T-cell (primary cell): ENCODE measurements at regions not wholly inside any gene's neighbourhood (a gene's known extent, or its start where the extent isn't known, plus 50 kb on each side); places are given as distances from the start of the nearest gene placed in this dataset.
"Not testable (repeated sequence)": the region's sequence is repeated elsewhere in the genome, so short reads cannot be mapped to it uniquely, and the experiment has no call there.

Source experiments
- ATAC-seq, 4 experiments: fragments of 200-7000 bp in 3 of 4; fragments of 150-1000 bp in 1 of 4; cut with Tn5 transposase; replicated peaks in 1 of 4; 1 replicate in 3 of 4; 2 replicates in 1 of 4; pipeline ENCODE4 v1.10.0; 2021; ENCODE audit warnings: moderate library complexity in 3 of 4, mild to moderate bottlenecking in 2 of 4, moderate number of reproducible peaks in 1 of 4
- CTCF ChIA-PET, 2 donors: fragments of 300-600 bp; sonication (Branson Sonifier 250); formaldehyde crosslinking; loops; one replicate each; lab custom pipeline; 2022; ENCODE audit warnings: antibody characterized with exemption in 2 of 2; lab: Charles Lee
- POLR2A ChIA-PET, 2 donors: fragments of 300-600 bp; sonication (Branson Sonifier 250); formaldehyde crosslinking; loops; one replicate each; lab custom pipeline; 2022; ENCODE audit warnings: antibody characterized with exemption in 2 of 2; lab: Charles Lee
- DNase-seq, 35 experiments: peaks; one replicate each; pipeline versions ENCODE4 v3.0.0 to v3.0.0-alpha.2; 2013 to 2023
- H3K27ac ChIP-seq: one replicate; pipeline ENCODE4 v1.5.1; 2013; ENCODE audit warnings: low read length
- H3K27me3 ChIP-seq, 2 experiments: replicated peaks in 1 of 2; 1 replicate in 1 of 2; 2 replicates in 1 of 2; pipeline versions ENCODE4 v1.6.1 to v1.7.0; 2013; ENCODE audit warnings: low read length in 1 of 2, mixed read lengths in 1 of 2; ENCODE audit not compliant: control insufficient read depth in 2 of 2, insufficient read depth in 2 of 2; ENCODE audit errors: extremely low read depth in 1 of 2
- H3K36me3 ChIP-seq, 2 donors: 1 replicate in 1 of 2; 2 replicates in 1 of 2; pipeline versions ENCODE4 v1.6.1 to v1.7.0; 2013; ENCODE audit warnings: low read length in 1 of 2; ENCODE audit not compliant: control insufficient read depth in 2 of 2, insufficient read depth in 1 of 2; ENCODE audit errors: extremely low read depth in 1 of 2
- H3K4me1 ChIP-seq, 2 experiments: 1 replicate in 1 of 2; 2 replicates in 1 of 2; pipeline versions ENCODE4 v1.6.1 to v1.7.0; 2013; ENCODE audit warnings: low read length in 2 of 2, mixed read lengths in 1 of 2; ENCODE audit not compliant: insufficient read depth in 2 of 2, control insufficient read depth in 1 of 2; ENCODE audit errors: extremely low read depth in 1 of 2
- H3K4me3 ChIP-seq, 2 donors: 1 replicate in 1 of 2; 2 replicates in 1 of 2; pipeline versions ENCODE4 v1.5.1 to v1.7.0; 2013; ENCODE audit warnings: mild to moderate bottlenecking in 2 of 2, low read length in 1 of 2, moderate library complexity in 1 of 2; ENCODE audit not compliant: control insufficient read depth in 1 of 2; ENCODE audit errors: extremely low read depth in 1 of 2
- H3K9me3 ChIP-seq: 2 replicates; pipeline ENCODE4 v1.7.0; 2013
- H3K27ac Mint-ChIP-seq, 2 donors: one replicate each; pipeline ENCODE4 v1.8.0; 2020 to 2021; ENCODE audit warnings: mild to moderate bottlenecking in 2 of 2, mixed read lengths in 2 of 2
- H3K27me3 Mint-ChIP-seq, 2 donors: one replicate each; pipeline ENCODE4 v1.8.0; 2021 to 2022; ENCODE audit warnings: mixed read lengths in 2 of 2
- H3K36me3 Mint-ChIP-seq: one replicate; pipeline ENCODE4 v1.8.0; 2021; ENCODE audit warnings: mixed read lengths
- H3K4me1 Mint-ChIP-seq, 3 donors: one replicate each; pipeline ENCODE4 v1.8.0; 2020 to 2022; ENCODE audit warnings: mixed read lengths in 3 of 3, mild to moderate bottlenecking in 1 of 3
- H3K4me3 Mint-ChIP-seq, 3 donors: one replicate each; pipeline ENCODE4 v1.8.0; 2020 to 2022; ENCODE audit warnings: mild to moderate bottlenecking in 3 of 3, mixed read lengths in 3 of 3, moderate library complexity in 3 of 3
- H3K9me3 Mint-ChIP-seq, 3 donors: one replicate each; pipeline ENCODE4 v1.8.0; 2020 to 2022; ENCODE audit warnings: mixed read lengths in 3 of 3
- WGBS: methylation state at CpG from one replicate; pipeline ENCODE4 v1.1.5; 2013; ENCODE audit warnings: missing lambda C conversion rate; ENCODE audit not compliant: insufficient coverage; 5-methylcytosine and 5-hydroxymethylcytosine counted together

GRCh38 chr2:67616749-67617148 lies 219.6 kb downstream of the ETAA1 start:
- Histone ChIP-seq H3K4me3 (no peak overlapping the region), H3K27me3 (no peaks in the 10 kb centered on the region), H3K9me3 (no peaks in the 10 kb centered on the region), H3K27ac (no peak overlapping the region), H3K4me1 (no peaks in the 10 kb centered on the region), H3K36me3 (no peaks in the 10 kb centered on the region)
- H3K4me3 Mint-ChIP-seq, result no peak overlapping the region
- ATAC-seq, result no peak
- H3K4me1 Mint-ChIP-seq, result no peaks in the 10 kb centered on the region
- 20% methylated on average over 1 of the region's 1 CpG for WGBS
- CTCF ChIA-PET, result no interaction called here
- no peak overlapping the region for H3K27ac Mint-ChIP-seq
- DNase-seq, result no peak
- no peaks in the 10 kb centered on the region for H3K36me3 Mint-ChIP-seq
- no peaks in the 10 kb centered on the region for H3K9me3 Mint-ChIP-seq
- H3K27me3 Mint-ChIP-seq, result no peaks in the 10 kb centered on the region
- POLR2A ChIA-PET, result no interaction called here

DNA sequence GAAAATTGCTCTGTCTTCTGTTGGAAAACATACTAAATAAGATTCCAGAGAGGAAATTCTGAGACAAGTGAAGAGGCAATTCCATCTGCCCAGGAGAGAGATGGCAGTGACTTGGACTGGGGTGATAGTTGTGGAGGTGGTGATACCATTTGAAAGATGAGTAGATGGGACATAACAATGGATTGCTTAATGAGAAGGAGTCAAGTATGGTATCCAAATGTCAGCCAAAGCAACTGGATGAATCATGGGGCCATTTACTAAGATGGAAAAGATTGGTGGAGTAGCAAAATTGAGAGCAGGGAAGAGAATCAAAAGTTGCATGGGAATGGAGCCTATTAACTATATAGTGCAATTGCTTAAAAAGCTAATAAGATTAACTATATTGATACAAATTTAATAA lies 222.1 kb downstream of the ETAA1 start:
- Histone ChIP-seq H3K27me3 (no peaks in the 10 kb centered on the region), H3K4me1 (no peaks in the 10 kb centered on the region), H3K9me3 (no peaks in the 10 kb centered on the region), H3K27ac (no peak overlapping the region), H3K36me3 (no peaks in the 10 kb centered on the region), H3K4me3 (no peak overlapping the region)
- DNase-seq, result no peak
- CTCF ChIA-PET, result no interaction called here
- peaks cover 0 to 4% (median 0%) of the 10 kb centered on the region in 3 donors for H3K9me3 Mint-ChIP-seq
- no peaks in the 10 kb centered on the region for H3K27me3 Mint-ChIP-seq
- no peaks in the 10 kb centered on the region for H3K36me3 Mint-ChIP-seq
- no peaks in the 10 kb centered on the region for H3K4me1 Mint-ChIP-seq
- ATAC-seq, result no peak
- POLR2A ChIA-PET, result interaction anchor here in 1 of 2 donors (0.6 kb wide), 1 partner anchor 47 kb away, joined by 3 read pairs; no protein-coding TSS in a partner anchor
- no peak overlapping the region for H3K27ac Mint-ChIP-seq
- H3K4me3 Mint-ChIP-seq, result no peak overlapping the region

DNA sequence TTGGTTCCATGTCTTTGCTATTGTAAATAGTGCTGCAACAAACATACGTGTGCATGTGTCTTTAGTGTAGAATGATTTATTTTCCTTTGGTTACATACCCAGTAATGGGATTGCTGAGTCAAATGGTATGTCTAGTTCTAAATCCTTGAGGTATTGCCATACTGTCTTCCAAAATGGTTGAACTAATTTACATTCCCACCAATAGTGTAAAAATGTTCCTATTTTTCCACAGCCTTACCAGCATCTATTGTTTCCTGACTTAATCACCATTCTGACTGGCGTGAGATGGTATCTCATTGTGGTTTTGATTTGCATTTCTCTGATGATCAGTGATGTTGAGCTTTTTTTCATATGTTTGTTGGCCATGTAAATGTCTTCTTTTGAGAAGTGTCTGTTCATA lies 226.6 kb downstream of the ETAA1 start:
- DNase-seq, H3K4me3 ChIP-seq, H3K4me3 Mint-ChIP-seq, H3K27ac Mint-ChIP-seq, H3K4me1 ChIP-seq, H3K9me3 ChIP-seq, H3K27me3 ChIP-seq, H3K27me3 Mint-ChIP-seq, H3K27ac ChIP-seq, H3K9me3 Mint-ChIP-seq, POLR2A ChIA-PET, ATAC-seq, H3K36me3 ChIP-seq, H3K36me3 Mint-ChIP-seq, H3K4me1 Mint-ChIP-seq, CTCF ChIA-PET: not testable (repeated sequence)
- WGBS, result no CpG with 5 or more reads among the region's 2 CpGs

- no peaks in the 10 kb centered on the region for H3K27me3 ChIP-seq
- Mint-ChIP-seq H3K36me3 (no peaks in the 10 kb centered on the region), H3K27me3 (peaks cover 0 to 8% of the 10 kb centered on the region in 2 donors), H3K4me1 (no peaks in the 10 kb centered on the region), H3K4me3 (no peak overlapping the region), H3K27ac (no peak overlapping the region), H3K9me3 (peaks cover 0 to 8% (median 2%) of the 10 kb centered on the region in 3 donors)
- ChIA-PET POLR2A (no interaction called here), CTCF (no interaction called here)
- no peak overlapping the region for H3K4me3 ChIP-seq
- H3K27ac ChIP-seq, result no peak overlapping the region
- DNase-seq (no peak), ATAC-seq (no peak)
- H3K4me1 ChIP-seq, result no peaks in the 10 kb centered on the region
- no peaks in the 10 kb centered on the region for H3K9me3 ChIP-seq
- no peaks in the 10 kb centered on the region for H3K36me3 ChIP-seq
These were observed 228.0 kb downstream of the ETAA1 start for GRCh38 chr2:67625178-67625577.

DNA sequence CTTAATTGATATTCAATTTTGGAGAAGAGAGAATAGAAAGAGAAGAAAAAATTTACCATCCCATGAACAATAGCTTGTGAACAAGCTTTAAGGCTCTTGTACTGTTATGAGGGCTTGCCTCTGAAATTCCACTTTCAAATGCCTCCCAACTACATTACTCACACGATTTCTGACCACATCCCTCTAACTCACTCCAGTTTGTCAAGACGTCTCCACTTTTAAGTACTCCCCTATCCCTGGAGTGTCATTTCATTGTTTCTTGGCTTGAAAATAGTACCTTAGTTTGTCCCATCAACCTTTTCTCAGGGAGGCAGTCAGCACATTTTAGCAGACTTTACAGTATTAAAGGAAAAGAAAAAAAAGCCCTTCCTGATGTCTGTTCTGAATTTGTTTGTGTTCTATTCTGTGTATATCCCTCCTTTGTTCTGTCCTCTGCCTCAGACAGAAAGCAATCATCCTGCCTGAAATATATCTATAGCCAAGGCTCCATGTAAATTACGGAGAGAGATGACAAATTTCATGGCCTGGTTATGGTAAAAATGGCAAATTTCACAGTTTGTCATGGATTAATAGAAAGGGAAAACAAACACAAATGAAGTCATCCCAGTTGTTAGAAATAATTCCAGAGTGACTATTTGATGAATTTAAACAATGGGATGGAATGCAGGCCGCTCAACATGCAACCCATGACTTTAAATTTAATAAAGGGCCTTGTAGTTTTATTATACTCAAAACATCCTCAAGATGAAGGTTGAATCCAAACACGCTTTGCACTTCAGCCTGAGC lies 228.8 kb downstream of the ETAA1 start:
- H3K27me3 Mint-ChIP-seq, result peaks cover 0 to 8% of the 10 kb centered on the region in 2 donors
- no peak for DNase-seq

DNA sequence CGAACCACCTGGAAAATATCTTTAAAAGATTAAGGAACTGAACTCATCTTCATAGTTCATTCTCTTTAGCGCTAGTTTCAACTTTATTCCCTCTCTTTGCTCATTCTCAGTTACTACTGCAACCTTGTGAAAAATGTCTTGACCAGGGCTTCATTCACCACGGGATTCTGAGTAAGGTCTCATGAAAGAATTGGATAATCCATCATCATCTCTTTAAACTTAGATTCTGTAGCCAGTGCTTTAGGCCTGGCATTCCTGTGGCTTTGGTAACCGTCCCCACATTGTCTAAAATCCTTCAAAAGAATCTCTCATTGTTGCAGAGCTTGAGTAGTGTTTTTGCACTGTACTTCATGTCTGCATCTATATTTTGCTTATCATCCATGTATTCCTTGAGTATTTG lies 229.5 kb downstream of the ETAA1 start:
- no peak for DNase-seq
- POLR2A ChIA-PET, result interaction anchor here in 1 of 2 donors (0.5 kb wide), 1 partner anchor 18 kb away, joined by 3 read pairs; no protein-coding TSS in a partner anchor
- Histone ChIP-seq H3K36me3 (no peaks in the 10 kb centered on the region), H3K27me3 (no peaks in the 10 kb centered on the region), H3K9me3 (no peaks in the 10 kb centered on the region), H3K4me1 (no peaks in the 10 kb centered on the region), H3K27ac (no peak overlapping the region), H3K4me3 (no peak overlapping the region)
- CTCF ChIA-PET, result no interaction called here
- Mint-ChIP-seq H3K4me3 (no peak overlapping the region), H3K27me3 (peaks cover 0 to 8% of the 10 kb centered on the region in 2 donors), H3K9me3 (peaks cover 0 to 8% (median 2%) of the 10 kb centered on the region in 3 donors), H3K36me3 (no peaks in the 10 kb centered on the region), H3K27ac (no peak overlapping the region), H3K4me1 (no peaks in the 10 kb centered on the region)
- ATAC-seq, result no peak
- WGBS, result 88% methylated on average over 1 of the region's 4 CpGs

More for the DNA sequence above, 228.8 kb downstream of the ETAA1 start:
- 50% methylated on average over 1 of the region's 5 CpGs for WGBS
- Mint-ChIP-seq H3K36me3 (no peaks in the 10 kb centered on the region), H3K4me1 (no peaks in the 10 kb centered on the region), H3K27ac (no peak overlapping the region), H3K9me3 (peaks cover 0 to 8% (median 2%) of the 10 kb centered on the region in 3 donors), H3K4me3 (no peak overlapping the region)
- no peaks in the 10 kb centered on the region for H3K27me3 ChIP-seq
- H3K9me3 ChIP-seq, result no peaks in the 10 kb centered on the region
- H3K4me1 ChIP-seq, result no peaks in the 10 kb centered on the region
- H3K36me3 ChIP-seq, result no peaks in the 10 kb centered on the region
- CTCF ChIA-PET, result no interaction called here
- POLR2A ChIA-PET, result no interaction called here
- no peak overlapping the region for H3K27ac ChIP-seq
- ATAC-seq, result no peak
- no peak overlapping the region for H3K4me3 ChIP-seq
